ENCODE measurements at regions not wholly inside any gene's neighbourhood (a gene's known extent, or its start where the extent isn't known, plus 50 kb on each side); places are given as distances from the start of the nearest gene placed in this dataset.

DNA sequence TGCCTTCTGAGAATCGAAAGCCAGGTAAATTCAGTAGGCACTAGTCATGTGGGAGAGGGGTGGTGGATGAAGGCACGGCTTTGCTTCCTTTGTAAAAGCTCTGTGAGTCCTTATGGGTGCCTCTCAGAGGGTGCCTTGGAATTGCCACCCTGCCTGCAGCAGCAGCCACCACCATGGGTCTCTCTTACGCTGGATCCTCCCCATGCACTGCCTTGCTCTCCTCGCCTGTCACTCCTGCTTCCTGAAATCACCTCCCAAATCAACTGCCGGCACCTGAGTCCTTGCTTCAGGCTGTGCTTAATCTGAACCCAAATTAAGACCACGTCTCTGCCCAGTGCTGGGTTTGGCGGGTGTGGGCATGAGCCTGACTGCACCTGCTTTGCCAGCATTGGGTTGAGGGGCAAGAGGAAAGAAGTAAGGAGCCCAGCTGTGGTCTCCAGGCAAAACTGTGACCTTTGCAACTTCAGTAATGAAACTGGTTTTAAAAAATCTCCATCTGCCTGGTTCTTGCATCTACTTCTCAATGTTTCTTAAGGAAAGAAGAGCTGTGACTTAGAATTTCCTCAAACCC is 55.9 kb upstream of the CLMN start:
- no peak for TF ChIP-seq EZH2 (IDR thresholded peaks at IDR 0.05)
- TF ChIP-seq TCF7L2 (IDR thresholded peaks at IDR 0.05; ENCODE audit: borderline replicate concordance, extremely low read depth, insufficient read depth, insufficient read length) = no peak
- no peak for TF ChIP-seq EGR1 (IDR thresholded peaks at IDR 0.05; ENCODE audit: low read depth)
- TF ChIP-seq, protein P1, sequence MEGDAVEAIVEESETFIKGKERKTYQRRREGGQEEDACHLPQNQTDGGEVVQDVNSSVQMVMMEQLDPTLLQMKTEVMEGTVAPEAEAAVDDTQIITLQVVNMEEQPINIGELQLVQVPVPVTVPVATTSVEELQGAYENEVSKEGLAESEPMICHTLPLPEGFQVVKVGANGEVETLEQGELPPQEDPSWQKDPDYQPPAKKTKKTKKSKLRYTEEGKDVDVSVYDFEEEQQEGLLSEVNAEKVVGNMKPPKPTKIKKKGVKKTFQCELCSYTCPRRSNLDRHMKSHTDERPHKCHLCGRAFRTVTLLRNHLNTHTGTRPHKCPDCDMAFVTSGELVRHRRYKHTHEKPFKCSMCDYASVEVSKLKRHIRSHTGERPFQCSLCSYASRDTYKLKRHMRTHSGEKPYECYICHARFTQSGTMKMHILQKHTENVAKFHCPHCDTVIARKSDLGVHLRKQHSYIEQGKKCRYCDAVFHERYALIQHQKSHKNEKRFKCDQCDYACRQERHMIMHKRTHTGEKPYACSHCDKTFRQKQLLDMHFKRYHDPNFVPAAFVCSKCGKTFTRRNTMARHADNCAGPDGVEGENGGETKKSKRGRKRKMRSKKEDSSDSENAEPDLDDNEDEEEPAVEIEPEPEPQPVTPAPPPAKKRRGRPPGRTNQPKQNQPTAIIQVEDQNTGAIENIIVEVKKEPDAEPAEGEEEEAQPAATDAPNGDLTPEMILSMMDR (IDR thresholded peaks at IDR 0.05 in 2 of 3, conservative IDR thresholded peaks at IDR 0.05 in 1 of 3; ENCODE audit: borderline replicate concordance in 1 of 3, insufficient read depth in 1 of 3, low read depth in 2 of 3, low read length in 2 of 3) = no peak
- TF ChIP-seq CEBPB (IDR thresholded peaks at IDR 0.05; ENCODE audit: low read depth) = no peak
- TF ChIP-seq, protein P2, sequence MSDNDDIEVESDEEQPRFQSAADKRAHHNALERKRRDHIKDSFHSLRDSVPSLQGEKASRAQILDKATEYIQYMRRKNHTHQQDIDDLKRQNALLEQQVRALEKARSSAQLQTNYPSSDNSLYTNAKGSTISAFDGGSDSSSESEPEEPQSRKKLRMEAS (IDR thresholded peaks at IDR 0.05) = no peak
- no peak for TF ChIP-seq SRF (IDR thresholded peaks at IDR 0.05; ENCODE audit: low read depth)
- TF ChIP-seq EZH2phosphoT487 (IDR thresholded peaks at IDR 0.05; ENCODE audit: borderline replicate concordance) = no peak
- TF ChIP-seq POLR2A (IDR thresholded peaks at IDR 0.05; ENCODE audit: borderline replicate concordance, extremely low read depth, insufficient read depth, insufficient read length) = no peak

All from HCT116 (cell line).